Thymus (tissue), 11 donors: ENCODE measurements at regions not wholly inside any gene's neighbourhood (a gene's known extent, or its start where the extent isn't known, plus 50 kb on each side); places are given as distances from the start of the nearest gene placed in this dataset.

Source experiments
- DNase-seq, 9 donors: peaks; one replicate each; pipeline ENCODE4 v3.0.0-alpha.2; 2013; ENCODE audit warnings: low spot score in 9 of 9, low read depth in 6 of 9, missing footprints in 1 of 9
- H3K27ac ChIP-seq, 2 donors: one replicate each; pipeline ENCODE4 v1.5.1; 2013; ENCODE audit warnings: control low read depth in 1 of 2, low read depth in 1 of 2, low read length in 1 of 2, mild to moderate bottlenecking in 1 of 2, moderate library complexity in 1 of 2
- H3K27me3 ChIP-seq, 2 donors: one replicate each; pipeline ENCODE4 v1.5.1; 2013; ENCODE audit warnings: low read length in 1 of 2; ENCODE audit not compliant: control insufficient read depth in 2 of 2, insufficient read depth in 1 of 2
- H3K36me3 ChIP-seq, 2 donors: one replicate each; pipeline ENCODE4 v1.5.1; 2013; ENCODE audit warnings: low read length in 1 of 2, mild to moderate bottlenecking in 1 of 2, moderate library complexity in 1 of 2; ENCODE audit not compliant: control insufficient read depth in 2 of 2, insufficient read depth in 2 of 2
- H3K4me1 ChIP-seq, 2 donors: one replicate each; pipeline ENCODE4 v1.5.1; 2013; ENCODE audit warnings: low read length in 2 of 2; ENCODE audit not compliant: control insufficient read depth in 2 of 2, insufficient read depth in 2 of 2
- H3K4me3 ChIP-seq, 2 donors: one replicate each; pipeline ENCODE4 v1.5.1; 2013; ENCODE audit warnings: low read length in 2 of 2, control low read depth in 1 of 2, mild to moderate bottlenecking in 1 of 2
- H3K9me3 ChIP-seq, 2 donors: one replicate each; pipeline ENCODE4 v1.5.1; 2013; ENCODE audit warnings: low read length in 1 of 2, mild to moderate bottlenecking in 1 of 2; ENCODE audit not compliant: control insufficient read depth in 2 of 2, insufficient read depth in 1 of 2
- WGBS: extraction: QIAGEN DNeasy Blood & Tissue Kit; methylation state at CpG from one replicate; pipeline ENCODE4 v1.1.7; 2013; 5-methylcytosine and 5-hydroxymethylcytosine counted together
- donor health status: healthy.

DNA sequence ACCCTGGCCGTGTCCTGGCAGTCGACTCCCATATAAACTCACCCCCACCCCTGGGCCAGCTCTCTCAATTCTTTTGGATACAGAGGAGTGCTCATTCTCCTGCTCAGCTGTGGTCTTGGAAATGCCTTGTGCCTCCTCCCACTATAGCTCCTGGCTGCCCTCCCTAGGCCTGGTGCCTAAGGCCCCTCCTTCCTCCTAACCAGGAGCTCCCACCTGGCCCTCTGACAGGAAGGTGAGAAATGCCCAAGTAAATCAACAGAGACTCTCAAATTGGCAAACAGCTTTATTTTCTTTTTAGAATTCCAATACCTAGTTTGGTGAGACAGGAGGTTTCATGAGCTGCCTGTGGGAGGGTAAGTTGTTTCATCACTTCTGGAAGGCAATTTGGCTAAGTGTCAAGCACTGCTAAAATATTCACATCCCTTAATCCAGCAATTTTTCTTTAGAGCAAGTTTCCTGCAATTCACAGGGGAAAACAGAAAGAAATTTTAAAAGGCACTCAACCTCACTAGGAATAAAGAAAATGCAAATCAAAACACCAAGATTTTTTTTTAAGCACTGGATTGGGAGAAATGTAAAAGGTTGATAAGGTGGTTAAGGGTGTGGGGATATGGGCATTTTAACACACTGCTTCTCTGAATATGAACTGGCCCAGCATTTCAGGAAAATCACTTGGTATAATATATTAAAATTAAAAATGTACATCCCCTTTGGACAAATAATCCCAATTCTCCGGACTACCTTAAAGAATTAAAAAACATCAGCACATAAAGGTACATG, 209.7 kb upstream of the ARHGAP20 start:
- 90% methylated on average over 3 of the region's 3 CpGs for WGBS
- Histone ChIP-seq H3K27ac (no peak overlapping the region), H3K27me3 (no peaks in the 10 kb centered on the region), H3K4me1 (no peaks in the 10 kb centered on the region), H3K4me3 (no peak overlapping the region), H3K36me3 (no peaks in the 10 kb centered on the region), H3K9me3 (no peaks in the 10 kb centered on the region)
- DNase-seq, result no peak

DNA sequence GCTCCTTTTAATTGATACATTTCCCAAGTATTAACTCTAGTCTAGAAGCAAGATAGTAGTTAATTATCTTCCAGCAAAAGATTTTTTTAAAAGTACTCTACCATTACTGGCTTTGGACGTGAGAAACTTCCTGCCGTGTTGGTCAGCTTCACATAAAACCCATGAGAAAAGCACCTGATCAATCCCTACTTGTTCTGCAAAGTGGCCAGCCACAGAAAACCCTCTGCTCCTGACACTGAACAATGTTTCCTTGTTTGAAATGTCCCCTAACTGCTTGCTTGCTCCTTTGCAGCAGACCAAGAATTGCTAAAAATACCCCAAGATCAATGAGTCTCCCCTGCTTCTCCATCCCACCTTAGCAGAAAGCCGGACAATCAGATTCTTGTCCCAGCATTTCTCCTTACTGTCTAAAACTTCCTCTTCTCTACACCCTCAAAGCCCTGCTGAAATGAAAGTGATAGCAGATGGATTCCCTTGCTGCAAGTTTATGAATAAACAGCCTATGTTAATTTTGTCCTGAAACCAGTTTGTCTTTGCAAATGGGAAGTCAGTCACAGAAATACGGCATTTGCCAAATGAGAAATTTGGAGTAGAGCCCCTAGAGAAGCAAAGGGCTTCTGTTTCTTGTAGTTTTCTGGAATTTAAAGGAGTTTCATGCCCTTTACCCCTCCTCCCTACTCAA, 207.1 kb upstream of the ARHGAP20 start:
- Histone ChIP-seq H3K27ac (no peak overlapping the region), H3K27me3 (no peaks in the 10 kb centered on the region), H3K4me1 (no peaks in the 10 kb centered on the region), H3K4me3 (no peak overlapping the region), H3K36me3 (no peaks in the 10 kb centered on the region), H3K9me3 (no peaks in the 10 kb centered on the region)
- WGBS, result 48% methylated on average over 4 of the region's 4 CpGs
- DNase-seq, result peak in 1 of 9 donors; percentile 18

DNA sequence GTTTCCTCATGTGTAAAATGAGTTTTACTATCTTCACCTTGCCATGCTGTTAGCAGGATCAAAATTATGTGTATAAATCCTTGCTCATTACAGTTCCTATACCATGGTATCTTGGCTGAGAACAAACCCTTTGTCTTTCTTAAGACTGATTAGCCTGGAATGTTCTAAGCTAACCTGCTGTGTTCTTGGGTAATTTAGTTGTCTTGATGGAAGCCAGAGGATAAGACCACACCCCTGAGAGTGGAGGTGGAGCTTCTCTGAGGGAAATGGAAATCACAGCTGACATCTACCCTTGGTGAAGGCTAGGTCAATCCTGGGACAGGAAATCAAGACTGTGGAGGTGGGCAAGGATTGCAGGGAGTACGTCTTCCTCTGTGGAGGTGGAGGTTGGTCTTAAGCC, 206.1 kb upstream of the ARHGAP20 start:
- H3K27ac ChIP-seq, result no peak overlapping the region
- no peaks in the 10 kb centered on the region for H3K9me3 ChIP-seq
- no peaks in the 10 kb centered on the region for H3K27me3 ChIP-seq
- WGBS, result 94% methylated on average over 1 of the region's 1 CpG
- H3K4me3 ChIP-seq, result no peak overlapping the region
- H3K36me3 ChIP-seq, result no peaks in the 10 kb centered on the region
- no peak for DNase-seq
- H3K4me1 ChIP-seq, result no peaks in the 10 kb centered on the region

DNA sequence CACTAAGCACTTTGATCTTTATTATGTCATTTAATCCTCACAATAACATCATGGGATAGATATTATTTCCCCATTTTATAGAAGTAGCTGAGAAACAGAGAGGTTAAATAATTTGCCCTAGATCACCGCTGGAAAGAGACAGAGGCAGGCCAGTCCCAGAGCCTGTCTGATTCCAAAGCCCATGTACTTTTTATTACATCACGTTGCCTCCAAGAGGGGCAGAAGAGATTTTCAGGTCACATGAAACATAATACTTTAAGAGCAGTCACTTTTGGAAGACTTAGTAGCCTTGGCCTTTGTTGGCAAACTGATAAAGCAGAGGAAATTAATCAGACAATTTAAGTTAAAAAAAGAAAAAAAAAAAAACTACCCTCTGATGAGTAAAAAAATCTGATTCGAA, 200.2 kb upstream of the ARHGAP20 start:
- H3K4me1 ChIP-seq, result peaks cover 12% of the 10 kb centered on the region in 2 donors
- 90% methylated on average over 3 of the region's 3 CpGs for WGBS
- H3K27me3 ChIP-seq, result no peaks in the 10 kb centered on the region
- H3K9me3 ChIP-seq, result no peaks in the 10 kb centered on the region
- H3K4me3 ChIP-seq, result no peak overlapping the region
- H3K36me3 ChIP-seq, result no peaks in the 10 kb centered on the region
- DNase-seq, result no peak
- no peak overlapping the region for H3K27ac ChIP-seq

DNA sequence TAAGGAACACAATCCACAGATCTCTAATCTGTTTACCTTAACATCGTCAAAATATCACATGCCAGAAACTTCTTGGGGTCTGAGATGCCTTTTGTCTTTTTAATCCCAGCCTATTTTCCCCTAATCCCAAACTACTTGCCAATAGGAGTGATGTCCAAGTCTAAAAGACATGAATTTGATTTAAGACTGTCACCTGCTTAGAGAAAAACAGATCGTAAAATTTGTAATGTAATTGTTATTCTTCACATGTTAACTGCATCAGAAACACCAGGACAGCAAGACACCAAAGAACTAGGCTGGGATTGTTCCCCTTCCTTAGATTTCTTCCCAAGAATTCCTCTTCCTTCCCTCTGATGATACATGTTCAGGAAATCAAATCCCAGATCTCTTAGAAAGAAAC, 198.1 kb upstream of the ARHGAP20 start:
- WGBS, result 97% methylated on average over 2 of the region's 2 CpGs
- H3K4me3 ChIP-seq, result no peak overlapping the region
- no peaks in the 10 kb centered on the region for H3K36me3 ChIP-seq
- H3K4me1 ChIP-seq, result peaks cover 13 to 15% of the 10 kb centered on the region in 2 donors
- no peaks in the 10 kb centered on the region for H3K9me3 ChIP-seq
- no peak overlapping the region for H3K27ac ChIP-seq
- no peaks in the 10 kb centered on the region for H3K27me3 ChIP-seq
- DNase-seq, result no peak

DNA sequence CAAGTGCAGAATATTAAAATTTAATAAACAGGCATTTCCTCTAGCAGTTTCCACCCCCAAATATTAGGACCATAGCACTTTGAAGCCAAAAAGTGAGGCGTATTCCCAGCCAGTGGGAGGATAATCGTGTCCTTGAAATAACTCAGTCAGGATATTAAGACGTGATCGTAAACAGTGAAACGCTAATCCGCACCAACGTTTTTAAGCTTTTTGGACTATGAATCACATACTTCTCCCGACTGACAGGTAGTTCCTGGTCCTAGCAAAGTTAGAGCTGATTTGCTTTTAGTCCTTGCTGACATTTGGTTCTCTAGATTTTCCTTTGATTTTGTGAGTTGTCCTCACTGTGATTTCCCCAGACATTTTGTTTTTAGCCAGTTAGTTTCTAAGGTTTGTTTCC, 197.1 kb upstream of the ARHGAP20 start:
- Histone ChIP-seq H3K36me3 (no peaks in the 10 kb centered on the region), H3K4me1 (peaks cover 13 to 15% of the 10 kb centered on the region in 2 donors), H3K4me3 (no peak overlapping the region), H3K9me3 (no peaks in the 10 kb centered on the region), H3K27me3 (no peaks in the 10 kb centered on the region), H3K27ac (no peak overlapping the region)
- DNase-seq, result no peak
- 81% methylated on average over 8 of the region's 8 CpGs for WGBS

DNA sequence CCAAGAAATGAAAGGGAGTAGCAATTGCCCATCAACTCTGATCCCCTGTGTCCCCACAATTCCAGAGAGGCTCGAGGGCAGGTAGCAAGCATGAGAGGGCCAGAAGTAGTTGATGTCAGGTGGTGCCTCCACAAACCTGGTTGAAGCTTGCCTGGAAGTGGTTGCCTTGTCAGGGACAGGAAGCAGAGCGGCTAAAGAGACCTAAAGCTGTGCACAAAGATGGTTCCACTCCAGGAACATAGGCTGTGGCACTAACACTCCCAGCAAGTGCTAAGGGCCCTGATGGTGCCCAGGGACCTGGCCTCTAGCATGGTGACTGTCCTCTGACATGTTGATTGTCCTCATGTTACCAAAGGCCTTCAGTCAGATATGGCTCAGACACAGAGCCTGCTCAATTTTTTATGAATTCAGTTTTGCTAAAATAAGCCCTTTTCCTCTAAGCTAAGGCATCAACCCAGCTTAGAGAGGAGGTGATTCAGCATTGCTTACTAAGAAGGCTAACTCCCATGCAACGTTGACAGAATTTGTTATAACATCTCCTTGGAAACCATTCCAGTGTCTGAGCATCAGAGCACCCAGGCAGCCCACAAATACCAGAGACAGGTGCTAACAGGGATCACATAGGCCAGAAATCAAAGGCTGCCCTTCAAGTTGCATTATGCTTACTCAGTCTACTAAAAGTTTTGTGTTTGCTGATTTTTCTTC, 196.3 kb upstream of the ARHGAP20 start:
- Histone ChIP-seq H3K27me3 (no peaks in the 10 kb centered on the region), H3K9me3 (no peaks in the 10 kb centered on the region), H3K4me1 (peaks cover 13 to 15% of the 10 kb centered on the region in 2 donors), H3K36me3 (no peaks in the 10 kb centered on the region), H3K27ac (no peak overlapping the region), H3K4me3 (no peak overlapping the region)
- WGBS, result 44% methylated on average over 3 of the region's 3 CpGs
- peak in 2 of 9 donors; percentile 24 to 49 for DNase-seq

DNA sequence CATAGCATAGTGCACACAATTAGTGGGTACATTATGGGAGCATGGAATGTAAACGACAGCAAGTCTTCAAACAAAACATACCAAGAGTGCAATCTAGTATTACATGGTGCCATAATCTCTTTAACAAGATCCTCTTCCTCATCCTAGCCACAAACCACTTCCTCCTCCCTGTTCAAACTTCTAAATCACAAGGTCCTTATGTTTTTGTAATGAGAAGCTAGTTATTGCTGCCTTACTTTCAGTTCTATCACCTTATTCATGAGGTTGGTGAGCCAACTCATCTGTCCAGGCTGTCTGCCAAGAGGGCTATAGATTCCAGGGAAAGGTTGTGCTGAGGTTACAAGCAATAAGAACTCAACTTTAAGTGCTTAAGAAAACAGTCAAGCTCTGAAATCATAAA, 195.4 kb upstream of the ARHGAP20 start:
- peak; percentile 38 to 89 (median 64) for DNase-seq
- Histone ChIP-seq H3K36me3 (no peaks in the 10 kb centered on the region), H3K27ac (peak overlapping the region in 1 of 2 donors; percentile 3), H3K4me3 (no peak overlapping the region), H3K4me1 (peaks cover 13 to 15% of the 10 kb centered on the region in 2 donors), H3K9me3 (no peaks in the 10 kb centered on the region), H3K27me3 (no peaks in the 10 kb centered on the region)
- 3% methylated on average over 1 of the region's 1 CpG for WGBS

DNA sequence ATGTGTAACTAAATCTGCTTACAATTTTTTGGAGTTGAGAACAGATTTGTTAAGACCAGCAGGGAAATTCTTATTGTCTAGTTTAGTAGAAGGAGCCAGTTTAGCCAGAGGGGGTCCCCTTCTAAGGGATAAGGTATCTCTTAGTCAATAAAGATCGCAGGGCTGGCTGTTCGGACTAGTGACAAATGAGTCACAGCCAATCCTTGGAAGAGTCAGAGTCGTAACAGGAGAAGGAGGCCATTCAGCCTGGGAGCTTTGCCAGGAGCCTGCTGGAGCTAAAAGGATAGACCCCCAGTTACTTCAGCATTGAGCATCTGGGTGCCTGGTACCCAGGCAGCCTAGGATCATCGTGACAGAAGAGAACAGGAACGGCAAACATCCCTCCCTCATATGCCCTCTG, 191.6 kb upstream of the ARHGAP20 start:
- no peaks in the 10 kb centered on the region for H3K9me3 ChIP-seq
- no peak for DNase-seq
- WGBS, result 97% methylated on average over 5 of the region's 5 CpGs
- no peaks in the 10 kb centered on the region for H3K27me3 ChIP-seq
- no peak overlapping the region for H3K4me3 ChIP-seq
- H3K36me3 ChIP-seq, result no peaks in the 10 kb centered on the region
- peaks cover 13 to 14% of the 10 kb centered on the region in 2 donors for H3K4me1 ChIP-seq
- H3K27ac ChIP-seq, result no peak overlapping the region
